G401.6 (cell line): ENCODE measurements at regions not wholly inside any gene's neighbourhood (a gene's known extent, or its start where the extent isn't known, plus 50 kb on each side); places are given as distances from the start of the nearest gene placed in this dataset.
"Not testable (repeated sequence)": the region's sequence is repeated elsewhere in the genome, so short reads cannot be mapped to it uniquely, and the experiment has no call there.

Source experiments
- FAIRE-seq: peaks from 2 replicates; lab custom pipeline; 2012; peaks lifted over from hg19 to GRCh38; lab: Jason Lieb, UNC

GRCh38 chr1:182227864-182228547, 163.6 kb downstream of the GLUL start:
- no peak for FAIRE-seq

DNA sequence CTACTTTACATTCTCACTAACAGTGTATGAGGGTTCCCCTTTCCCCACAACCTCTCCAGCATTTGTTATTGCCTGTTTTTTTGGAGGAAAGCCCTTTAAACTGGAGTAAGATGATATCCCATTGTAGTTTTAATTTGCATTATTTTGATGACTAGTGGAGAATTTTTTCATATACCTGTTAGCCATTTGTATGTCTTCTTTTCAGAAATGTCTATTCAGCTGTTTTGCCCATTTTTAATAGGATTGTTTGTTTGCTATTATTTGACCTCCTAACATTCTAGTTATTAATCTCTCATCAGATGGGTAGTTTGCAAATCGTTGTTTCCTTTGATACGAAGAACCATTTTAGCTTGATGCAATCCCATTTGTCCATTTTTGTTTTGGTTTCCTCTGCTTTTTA, 165.0 kb downstream of the GLUL start:
- no peak for FAIRE-seq

DNA sequence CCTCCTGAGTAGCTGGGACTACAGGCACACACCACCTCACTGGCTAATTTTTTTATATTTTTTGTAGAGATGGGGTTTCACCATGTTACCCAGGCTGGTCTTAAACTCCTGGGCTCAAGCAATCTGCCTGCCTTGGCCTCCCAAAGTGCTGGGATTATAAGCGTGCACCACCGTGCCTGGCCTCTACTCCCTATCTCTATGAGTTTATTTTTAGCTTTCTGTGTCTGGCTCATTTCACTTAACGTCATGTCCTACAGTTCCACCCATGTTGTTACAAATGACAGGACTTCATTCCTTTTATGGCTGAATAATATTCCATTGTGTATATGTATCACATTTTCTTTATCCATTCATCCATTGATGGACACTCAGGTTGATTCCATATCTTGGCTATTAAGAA, 164.2 kb upstream of the ZNF648 start:
- FAIRE-seq, result not testable (repeated sequence)

- not testable (repeated sequence) for FAIRE-seq
These were observed 160.5 kb upstream of the ZNF648 start for GRCh38 chr1:182221990-182222389.

GRCh38 chr1:182221367-182221766, 159.9 kb upstream of the ZNF648 start:
- not testable (repeated sequence) for FAIRE-seq

DNA sequence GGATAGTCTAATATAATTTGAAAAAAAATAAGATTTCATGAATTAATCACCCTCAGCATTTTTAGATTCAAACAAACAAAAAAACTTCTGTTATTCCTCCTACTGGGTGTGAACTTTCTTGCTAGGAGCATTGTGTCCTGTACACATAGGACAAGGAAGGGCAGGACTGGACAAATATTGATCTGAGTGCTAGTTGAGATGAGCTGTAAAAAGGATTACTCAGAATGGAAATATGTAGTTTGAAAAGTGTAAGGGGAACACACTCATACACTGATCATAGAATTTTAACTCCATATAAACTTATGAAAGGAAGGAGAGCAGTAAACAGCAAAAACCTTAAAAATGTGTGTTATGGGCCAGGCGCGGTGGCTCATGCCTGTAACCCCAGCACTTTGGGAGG, 156.5 kb upstream of the ZNF648 start:
- no peak for FAIRE-seq

DNA sequence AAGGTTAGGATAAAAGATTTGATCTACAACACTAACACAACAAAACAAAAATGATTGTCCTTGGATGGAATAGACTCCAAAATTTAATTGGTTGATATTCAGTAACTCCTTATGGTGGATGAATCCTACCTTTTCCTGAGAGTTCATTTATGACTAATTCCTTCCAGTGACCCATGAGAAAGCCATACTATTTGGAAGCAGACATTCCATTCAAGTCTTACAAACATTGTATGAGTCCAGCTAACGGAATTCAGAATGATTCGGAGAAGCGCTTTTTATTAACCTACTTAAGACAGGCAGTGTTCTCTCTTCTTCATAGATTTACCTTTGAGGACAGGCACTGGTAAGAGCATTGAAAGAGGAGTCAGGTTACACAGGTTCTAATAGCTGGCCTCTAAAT, 155.6 kb upstream of the ZNF648 start:
- FAIRE-seq, result no peak

DNA sequence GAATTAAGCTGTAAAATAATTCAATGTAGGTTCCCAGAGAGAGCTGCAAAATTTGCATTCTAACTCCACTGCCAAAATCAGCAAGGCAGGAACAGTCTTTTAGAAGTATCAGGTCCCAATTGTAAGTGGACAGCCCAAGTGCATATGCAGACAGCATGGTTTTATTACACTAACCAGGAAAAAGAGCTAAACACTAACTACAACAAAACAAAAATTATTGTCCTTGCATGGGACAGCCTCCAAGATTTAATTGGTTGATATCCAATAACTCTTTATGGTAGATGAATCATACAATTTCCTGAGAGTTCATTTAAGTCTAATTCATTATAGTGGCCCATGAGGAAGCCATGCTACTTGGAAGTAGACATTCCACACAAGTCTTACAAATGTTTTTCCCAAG, 154.3 kb upstream of the ZNF648 start:
- no peak for FAIRE-seq

DNA sequence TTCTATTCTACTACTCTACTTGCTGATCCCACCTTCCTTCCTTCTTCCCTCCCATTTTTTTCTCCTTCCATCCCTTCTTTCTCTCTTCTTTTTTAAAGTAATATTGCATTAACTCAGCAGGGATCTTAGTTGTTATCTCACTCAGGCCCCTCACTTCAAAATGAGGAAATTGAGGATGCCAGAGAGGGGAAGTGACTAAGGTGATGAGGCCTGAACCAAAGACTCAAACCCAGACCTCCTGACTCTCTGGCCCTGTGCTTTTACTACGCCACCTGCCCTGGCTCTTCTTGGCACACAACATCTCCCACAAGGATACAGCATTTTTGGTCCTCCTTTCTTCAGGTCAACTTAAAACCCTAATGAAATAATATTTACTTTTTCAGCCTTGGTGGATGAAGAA, 151.7 kb upstream of the ZNF648 start:
- FAIRE-seq, result no peak

GRCh38 chr1:182211386-182211785, 149.9 kb upstream of the ZNF648 start:
- no peak for FAIRE-seq

GRCh38 chr1:182210417-182210816, 148.9 kb upstream of the ZNF648 start:
- FAIRE-seq, result no peak

DNA sequence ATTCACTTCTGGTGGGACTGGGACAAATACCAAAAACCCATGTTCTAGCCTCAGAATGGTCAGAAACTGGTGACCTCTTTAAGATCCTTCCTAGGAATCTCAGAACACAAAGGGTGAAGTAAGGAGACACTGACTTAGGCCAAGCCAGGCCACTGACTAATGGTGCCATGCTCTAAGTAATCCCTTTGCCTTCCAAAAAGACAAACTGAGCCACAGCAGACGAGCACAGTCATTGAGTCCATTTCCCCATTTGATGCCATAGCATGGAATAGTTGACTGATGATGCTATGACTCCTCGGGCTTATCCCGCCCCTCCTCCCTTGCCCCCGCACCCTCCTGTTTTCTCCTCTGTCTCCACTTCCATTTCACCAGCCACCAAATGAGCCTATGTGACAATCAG, 145.8 kb upstream of the ZNF648 start:
- no peak for FAIRE-seq

DNA sequence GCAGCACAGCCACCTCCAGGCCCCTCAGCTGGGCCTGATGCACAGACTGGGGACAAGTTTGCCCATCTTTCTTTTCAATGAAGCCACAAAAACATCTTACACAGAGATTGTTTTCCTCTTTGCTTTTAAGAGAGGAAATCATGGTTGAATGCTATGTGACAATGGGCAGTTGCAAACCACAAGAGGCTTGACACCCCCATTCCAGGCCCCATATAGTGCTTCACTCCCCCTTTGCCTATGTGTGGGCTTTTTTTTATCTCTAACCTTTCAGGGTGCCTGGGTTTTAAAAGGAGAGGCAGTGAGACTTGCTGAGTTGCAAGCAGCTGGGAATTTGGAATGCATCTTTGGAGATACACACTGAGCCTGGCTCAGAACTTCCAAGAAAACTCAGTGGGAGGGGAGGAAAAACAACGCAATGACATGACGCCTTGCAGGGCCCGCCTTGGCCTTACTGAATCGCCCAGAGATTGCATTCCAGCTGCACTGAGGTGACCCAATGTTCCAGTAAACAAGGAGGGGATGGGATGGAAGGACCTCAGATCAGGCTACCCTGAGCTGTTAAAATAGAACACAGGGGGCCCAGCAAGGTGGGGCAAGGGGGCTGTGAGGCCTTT, 145.2 kb upstream of the ZNF648 start:
- no peak for FAIRE-seq

DNA sequence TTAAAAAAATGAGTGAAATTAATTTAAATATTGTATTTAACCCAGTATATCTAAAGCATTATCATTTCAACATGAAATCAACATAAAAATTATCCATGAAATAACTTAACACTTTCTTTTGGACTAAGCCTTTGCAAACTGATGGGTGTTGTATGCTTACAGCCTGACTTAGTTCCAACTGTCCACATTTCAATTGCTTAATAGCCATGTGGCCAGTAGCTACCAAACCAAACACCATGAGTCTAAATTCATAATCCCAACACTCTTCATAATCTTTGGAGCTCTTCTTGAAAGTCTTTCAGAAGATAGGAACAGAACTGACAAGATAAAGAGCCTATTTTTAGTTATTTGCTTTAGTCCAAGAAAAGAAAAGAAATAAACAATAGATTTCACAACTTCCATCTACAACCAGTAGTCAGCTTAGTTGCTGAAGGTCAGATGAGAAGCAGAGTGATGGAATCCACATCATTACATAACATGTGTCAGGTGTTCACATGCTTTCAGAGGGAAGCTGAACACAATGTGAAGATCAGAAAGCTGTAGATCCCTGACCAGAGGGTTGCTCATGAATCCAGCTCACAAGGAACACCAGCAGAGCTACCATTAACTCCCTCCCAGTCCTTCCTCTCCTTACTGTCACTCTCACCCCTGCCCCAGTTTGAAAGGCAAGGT, 144.0 kb upstream of the ZNF648 start:
- FAIRE-seq, result no peak

DNA sequence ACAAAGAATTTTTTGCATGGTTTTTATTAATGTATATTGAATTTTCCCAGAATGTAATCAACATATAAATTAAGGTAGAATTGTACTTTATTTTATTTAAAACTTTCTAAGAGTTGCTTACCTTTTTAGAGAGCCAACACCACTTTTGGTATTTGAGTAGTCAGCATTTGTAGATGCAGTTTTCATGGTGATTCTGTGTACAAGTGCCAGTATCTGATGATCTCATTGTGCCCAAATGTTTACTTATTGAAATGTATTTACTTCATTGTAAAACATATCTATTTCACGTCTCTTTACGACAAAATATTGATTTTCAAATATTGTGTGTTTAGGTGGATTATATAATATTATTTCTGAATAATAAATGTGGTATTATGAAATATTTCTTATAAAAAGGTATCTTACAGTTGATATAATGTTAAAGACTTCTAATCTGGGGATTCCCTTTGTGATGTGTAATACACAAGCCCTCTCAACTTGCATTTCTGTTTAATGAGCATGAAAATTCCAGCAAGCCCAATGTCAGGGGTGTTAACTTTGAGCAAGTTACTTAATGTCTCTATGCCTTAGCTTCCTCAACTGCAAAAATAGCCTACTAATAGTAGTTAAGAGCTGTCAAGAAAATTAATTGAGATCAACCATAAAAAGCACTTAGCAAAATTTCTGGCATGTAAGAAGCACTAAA, 141.8 kb upstream of the ZNF648 start:
- no peak for FAIRE-seq

DNA sequence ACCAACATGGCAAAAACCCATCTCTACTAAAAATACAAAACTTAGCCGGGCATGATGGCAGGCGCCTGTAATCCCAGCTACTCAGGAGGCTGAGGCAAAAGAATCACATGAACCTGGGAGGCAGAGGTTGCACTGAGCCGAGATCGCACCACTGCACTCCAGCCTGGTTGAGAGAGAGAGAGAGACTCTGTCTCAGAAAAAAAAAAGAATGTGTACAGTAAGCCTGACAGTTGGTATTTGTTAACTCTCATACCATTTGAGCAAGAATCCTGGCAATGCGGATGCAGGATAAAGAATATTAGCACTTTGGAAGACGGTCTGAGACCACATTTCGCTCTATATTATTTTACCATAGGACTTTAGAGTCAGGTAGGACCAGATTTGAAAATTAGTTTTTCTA, 140.0 kb upstream of the ZNF648 start:
- not testable (repeated sequence) for FAIRE-seq

DNA sequence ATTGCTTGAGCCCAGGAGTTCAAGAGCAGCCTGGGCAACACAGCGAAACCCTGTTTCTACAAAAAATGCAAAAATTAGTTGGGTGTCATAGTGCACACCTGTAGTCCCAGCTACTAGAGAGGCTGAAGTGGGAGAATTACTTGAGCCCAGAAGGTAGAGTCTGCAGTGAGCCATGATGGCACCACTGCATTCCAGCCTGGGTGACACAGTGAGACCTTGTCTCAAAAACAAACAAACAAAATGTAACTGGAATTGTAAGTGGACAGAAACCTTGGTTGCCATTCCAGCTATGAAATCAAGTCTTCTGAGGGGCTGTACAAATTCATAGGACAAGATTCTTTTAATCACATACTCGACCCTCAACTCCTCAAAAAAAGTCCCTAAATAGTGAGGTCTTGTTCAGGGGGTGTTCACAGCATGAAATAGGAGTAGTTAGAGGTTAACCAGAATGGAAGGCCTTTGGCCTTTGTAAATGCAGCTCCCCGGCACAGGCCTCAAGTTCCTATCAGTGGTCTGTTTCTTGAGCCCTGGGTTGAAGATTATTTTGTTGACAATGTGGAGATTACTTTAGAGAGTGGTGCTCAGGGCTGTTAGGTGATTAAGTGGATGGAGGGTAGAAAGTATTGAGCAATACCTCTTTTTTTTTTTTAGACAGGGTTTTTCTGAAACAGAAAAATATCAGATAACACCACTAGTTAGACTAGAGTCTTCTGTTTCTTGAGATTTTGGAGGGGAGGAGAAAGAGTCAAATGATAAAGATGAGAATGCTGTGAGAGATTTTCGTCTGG, 138.7 kb upstream of the ZNF648 start:
- FAIRE-seq, result no peak

- FAIRE-seq, result no peak
These were observed 136.6 kb upstream of the ZNF648 start for GRCh38 chr1:182198006-182198605.

- FAIRE-seq, result no peak
These were observed 135.7 kb upstream of the ZNF648 start for GRCh38 chr1:182196897-182197870.

DNA sequence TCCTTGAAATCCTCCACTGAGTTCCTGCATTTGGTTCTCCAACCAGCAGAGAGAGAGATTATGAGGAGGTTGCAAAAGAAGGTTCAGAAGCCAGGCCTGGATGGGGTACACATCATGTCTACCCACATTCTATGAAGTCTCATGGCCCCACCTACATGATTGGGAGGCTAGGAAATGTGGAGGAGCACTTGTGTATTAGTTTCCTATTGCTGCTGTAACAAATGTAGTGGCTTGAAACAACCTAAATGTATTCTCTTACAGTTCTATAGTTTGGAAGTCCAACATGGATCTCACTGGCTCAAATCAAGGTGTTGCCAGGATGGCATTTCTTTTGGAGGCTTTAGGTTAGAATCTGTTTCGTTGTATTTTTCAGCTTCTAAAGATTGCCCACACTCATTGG, 134.2 kb upstream of the ZNF648 start:
- no peak for FAIRE-seq
